Urinary bladder (tissue), 3 donors: ENCODE measurements at regions not wholly inside any gene's neighbourhood (a gene's known extent, or its start where the extent isn't known, plus 50 kb on each side); places are given as distances from the start of the nearest gene placed in this dataset.

Experiments
- DNase-seq: peaks from one replicate; pipeline ENCODE4 v3.0.0-alpha.2; 2015; ENCODE audit errors: extremely low spot score
- H3K27ac ChIP-seq: one replicate; pipeline ENCODE4 v1.5.1; 2013; ENCODE audit warnings: low read depth, mild to moderate bottlenecking, moderate library complexity
- H3K36me3 ChIP-seq: one replicate; pipeline ENCODE4 v1.6.1; 2013; ENCODE audit warnings: mild to moderate bottlenecking, moderate library complexity; ENCODE audit not compliant: insufficient read depth
- H3K4me1 ChIP-seq: one replicate; pipeline ENCODE4 v1.6.1; 2013; ENCODE audit warnings: mild to moderate bottlenecking, moderate library complexity; ENCODE audit not compliant: insufficient read depth
- H3K4me3 ChIP-seq: one replicate; pipeline ENCODE4 v1.5.1; 2013; ENCODE audit warnings: low read depth, low read length
- whole genome bisulfite sequencing: extraction: QIAGEN DNeasy Blood & Tissue Kit; methylation state at CpG from one replicate; pipeline ENCODE4 v1.1.7; 2013; 5-methylcytosine and 5-hydroxymethylcytosine counted together
- donor health status: healthy with polysubstance abuse.
- donor health status: healthy.

DNA sequence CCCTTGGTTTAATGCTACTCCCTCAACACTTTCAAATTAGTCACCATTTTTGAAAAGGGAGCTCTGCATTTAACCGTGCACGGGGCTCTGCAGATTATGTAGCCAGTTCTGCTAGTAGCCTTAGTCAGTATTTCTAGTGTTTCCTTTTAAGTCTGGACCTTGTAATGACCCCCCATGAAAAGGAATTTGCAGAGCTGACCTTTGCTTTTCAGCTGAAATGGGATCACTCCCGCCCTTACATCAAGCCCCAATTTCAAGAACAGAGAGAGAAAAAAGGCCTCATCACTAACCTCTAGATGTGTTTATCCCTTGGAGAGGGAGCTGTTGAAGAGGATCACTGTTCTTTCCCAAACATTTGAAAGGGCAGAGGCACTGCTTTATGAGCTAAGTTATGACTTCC, 490.7 kb upstream of the BTBD3 start:
- no peak for DNase-seq
- no peak overlapping the region for H3K4me3 ChIP-seq
- 46% methylated on average over 3 of the region's 3 CpGs for WGBS
- H3K36me3 ChIP-seq = no peaks in the 10 kb centered on the region
- H3K27ac ChIP-seq = no peak overlapping the region
- no peaks in the 10 kb centered on the region for H3K4me1 ChIP-seq

- no peaks in the 10 kb centered on the region for H3K36me3 ChIP-seq
- WGBS = 72% methylated on average over 2 of the region's 2 CpGs
- H3K4me3 ChIP-seq = no peak overlapping the region
- H3K27ac ChIP-seq = no peak overlapping the region
- no peaks in the 10 kb centered on the region for H3K4me1 ChIP-seq
- no peak for DNase-seq
Observed at GRCh38 chr20:11429168-11429567, 488.5 kb upstream of the BTBD3 start.

GRCh38 chr20:11429889-11430519, 487.7 kb upstream of the BTBD3 start:
- DNase-seq = no peak
- Histone ChIP-seq H3K27ac (no peak overlapping the region), H3K36me3 (no peaks in the 10 kb centered on the region), H3K4me3 (no peak overlapping the region), H3K4me1 (no peaks in the 10 kb centered on the region)
- WGBS = 54% methylated on average over 5 of the region's 5 CpGs

DNA sequence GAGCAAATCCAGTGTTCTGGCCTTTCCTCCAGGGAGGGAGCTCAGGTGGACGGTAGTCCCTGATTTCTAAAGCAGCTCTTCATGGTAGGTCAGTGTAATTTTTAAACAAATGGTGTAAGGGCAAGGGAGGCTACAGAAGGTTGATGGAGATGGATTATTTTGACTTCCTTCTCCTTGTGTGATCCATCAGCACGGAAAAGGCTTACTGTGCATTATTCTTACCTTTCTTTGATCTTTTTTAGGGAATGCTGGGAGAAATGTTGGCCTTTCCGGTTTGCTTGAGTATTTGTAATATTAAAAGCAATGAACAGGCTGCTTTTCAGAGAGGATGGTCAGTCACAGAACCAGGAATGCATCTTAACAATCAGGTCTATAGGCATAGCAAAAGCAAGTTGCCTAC, 487.0 kb upstream of the BTBD3 start:
- Histone ChIP-seq H3K36me3 (no peaks in the 10 kb centered on the region), H3K4me1 (no peaks in the 10 kb centered on the region), H3K27ac (no peak overlapping the region), H3K4me3 (no peak overlapping the region)
- DNase-seq = no peak
- 77% methylated on average over 3 of the region's 3 CpGs for WGBS

GRCh38 chr20:11431621-11432020, 486.1 kb upstream of the BTBD3 start:
- Histone ChIP-seq H3K27ac (no peak overlapping the region), H3K4me1 (no peaks in the 10 kb centered on the region), H3K4me3 (no peak overlapping the region), H3K36me3 (no peaks in the 10 kb centered on the region)
- WGBS = 79% methylated on average over 1 of the region's 1 CpG
- no peak for DNase-seq

DNA sequence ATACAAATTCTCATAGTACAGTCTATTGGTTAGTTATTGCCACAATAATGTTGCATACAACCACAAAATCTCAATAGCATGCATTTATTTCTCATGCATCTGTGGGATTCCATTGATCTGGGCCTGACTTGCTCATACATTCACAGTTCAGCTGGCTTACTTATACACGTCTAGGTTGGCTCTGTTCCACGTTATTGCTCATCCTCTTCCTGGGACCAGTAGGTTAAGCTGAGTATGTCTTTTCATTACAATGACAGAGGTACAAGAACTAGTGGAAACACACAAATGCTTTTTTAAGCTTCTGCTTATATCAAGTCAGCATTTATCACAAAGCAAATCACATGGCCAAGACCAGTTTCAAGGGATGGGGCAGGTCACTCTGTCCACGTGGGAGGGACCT, 485.3 kb upstream of the BTBD3 start:
- 52% methylated on average over 3 of the region's 3 CpGs for WGBS

DNA sequence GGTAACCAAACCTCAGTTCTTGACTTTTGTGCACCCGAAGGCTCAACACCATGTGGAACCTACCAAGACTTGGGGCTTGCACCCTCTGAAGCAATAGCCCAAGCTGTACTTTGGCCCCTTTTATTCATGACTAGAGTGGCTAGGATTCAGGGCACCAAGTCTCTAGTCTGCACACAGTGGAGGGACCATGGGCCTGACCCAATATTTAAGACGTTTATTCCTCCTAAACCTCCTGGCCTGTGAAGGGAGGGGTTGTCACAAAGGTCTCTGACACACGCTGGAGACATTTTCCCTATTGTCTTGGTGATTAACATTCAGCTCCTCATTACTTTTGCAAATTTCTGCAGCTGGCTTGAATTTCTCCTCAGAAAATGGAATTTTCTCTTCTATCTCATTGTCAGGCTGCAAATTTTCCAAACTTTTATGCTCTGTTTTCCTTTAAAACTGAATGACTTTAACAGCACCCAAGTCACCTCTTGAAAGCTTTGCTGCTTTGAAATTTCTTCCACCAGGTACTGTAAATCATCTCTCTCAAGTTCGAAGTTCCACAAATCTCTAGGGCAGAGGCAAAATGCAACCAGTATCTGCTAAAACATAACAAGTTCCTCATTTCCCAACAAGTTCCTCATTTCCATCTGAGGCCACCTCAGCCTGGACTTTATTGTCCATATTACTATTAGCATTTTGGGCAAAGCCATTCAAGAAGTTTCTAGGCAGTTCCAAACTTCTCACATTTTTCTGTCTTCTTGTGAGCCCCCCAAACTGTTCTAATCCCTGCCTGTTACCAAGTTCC, 481.4 kb upstream of the BTBD3 start:
- WGBS = 79% methylated on average over 4 of the region's 4 CpGs
- no peaks in the 10 kb centered on the region for H3K4me1 ChIP-seq
- H3K36me3 ChIP-seq = no peaks in the 10 kb centered on the region
- no peak for DNase-seq
- H3K27ac ChIP-seq = no peak overlapping the region
- H3K4me3 ChIP-seq = no peak overlapping the region

More for the DNA sequence above, 485.3 kb upstream of the BTBD3 start:
- H3K36me3 ChIP-seq = no peaks in the 10 kb centered on the region
- H3K27ac ChIP-seq = no peak overlapping the region
- no peaks in the 10 kb centered on the region for H3K4me1 ChIP-seq
- no peak for DNase-seq
- H3K4me3 ChIP-seq = no peak overlapping the region

DNA sequence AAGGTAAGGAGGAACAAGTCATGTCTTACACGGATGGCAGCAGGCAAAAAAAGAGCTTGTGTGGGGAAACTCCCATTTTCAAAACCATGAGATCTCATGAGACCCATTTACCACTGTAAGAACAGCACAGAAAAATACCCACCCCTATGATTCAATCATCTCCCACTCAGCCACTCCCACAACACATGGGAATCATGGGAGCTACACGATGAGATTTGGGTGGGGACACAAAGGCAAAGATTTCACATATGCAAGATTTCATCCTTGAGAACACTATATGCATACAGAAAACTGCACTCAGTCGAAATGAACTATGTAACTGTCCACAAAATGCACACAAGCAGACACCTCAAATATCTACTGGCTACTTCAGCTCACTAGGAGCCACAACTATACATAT, 480.6 kb upstream of the BTBD3 start:
- no peak for DNase-seq
- Histone ChIP-seq H3K4me3 (no peak overlapping the region), H3K36me3 (no peaks in the 10 kb centered on the region), H3K27ac (no peak overlapping the region), H3K4me1 (no peaks in the 10 kb centered on the region)
- 81% methylated on average over 3 of the region's 3 CpGs for WGBS

GRCh38 chr20:11437611-11438380, 479.9 kb upstream of the BTBD3 start:
- Histone ChIP-seq H3K36me3 (no peaks in the 10 kb centered on the region), H3K4me1 (no peaks in the 10 kb centered on the region), H3K4me3 (no peak overlapping the region), H3K27ac (no peak overlapping the region)
- WGBS = 95% methylated on average over 5 of the region's 5 CpGs
- DNase-seq = no peak

DNA sequence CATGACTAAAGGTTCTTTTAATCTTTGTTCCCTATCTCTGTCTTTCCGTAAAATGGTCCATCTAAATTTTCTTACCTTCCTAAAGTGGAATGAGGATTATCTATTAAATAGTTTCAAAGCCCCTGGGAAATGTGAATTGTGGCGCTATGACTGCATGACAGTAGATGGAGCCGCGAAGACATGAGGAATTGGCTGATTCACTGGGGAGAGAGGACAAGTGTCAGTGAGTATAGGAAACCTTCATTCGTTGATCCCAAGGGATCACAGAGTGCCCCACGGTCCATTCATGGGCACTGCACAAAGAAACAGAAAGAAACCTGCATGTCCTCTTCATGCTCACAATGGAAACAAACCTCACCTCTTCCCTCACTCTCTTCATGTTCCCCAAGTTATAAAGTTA, 479.3 kb upstream of the BTBD3 start:
- no peak for DNase-seq
- WGBS = 84% methylated on average over 6 of the region's 6 CpGs
- no peak overlapping the region for H3K27ac ChIP-seq
- no peak overlapping the region for H3K4me3 ChIP-seq
- H3K36me3 ChIP-seq = no peaks in the 10 kb centered on the region
- H3K4me1 ChIP-seq = no peaks in the 10 kb centered on the region

DNA sequence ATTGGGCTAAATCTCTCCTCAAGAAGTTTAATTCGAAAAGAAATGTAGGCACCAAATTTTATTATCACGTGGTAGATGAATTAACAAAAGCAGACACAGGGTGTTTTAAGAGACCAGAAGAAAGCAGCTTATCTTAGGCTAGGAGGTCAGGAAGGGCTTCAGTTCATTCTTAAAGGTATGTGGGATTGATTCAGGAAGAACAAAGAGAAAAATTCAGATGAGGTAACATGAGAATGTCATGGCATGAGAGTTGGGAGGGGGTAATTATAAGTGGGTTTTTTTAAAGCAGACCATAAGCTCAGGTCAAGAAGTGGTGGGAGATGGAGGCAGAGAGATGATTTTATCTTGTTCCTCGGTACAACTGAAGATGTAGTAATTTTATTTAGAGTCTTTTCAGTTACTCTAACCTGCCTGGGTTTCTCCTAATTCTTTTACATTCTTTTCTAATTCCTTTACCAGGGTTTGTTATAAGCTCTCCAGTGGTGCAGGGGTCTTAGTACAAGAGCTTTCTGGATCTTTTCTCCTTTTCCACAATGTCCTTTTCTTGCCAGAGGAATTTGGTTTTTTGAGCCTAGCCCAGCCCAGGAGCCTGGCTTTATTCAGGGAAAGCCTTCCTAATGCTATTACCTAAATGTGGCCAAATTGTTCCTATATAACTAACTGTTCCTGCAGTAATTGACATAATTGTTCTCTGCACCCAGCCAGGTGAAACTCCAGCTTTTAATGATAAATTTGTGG, 474.1 kb upstream of the BTBD3 start:
- no peak overlapping the region for H3K4me3 ChIP-seq
- H3K36me3 ChIP-seq = no peaks in the 10 kb centered on the region
- no peak for DNase-seq
- H3K27ac ChIP-seq = no peak overlapping the region
- WGBS = 45% methylated on average over 3 of the region's 3 CpGs
- no peaks in the 10 kb centered on the region for H3K4me1 ChIP-seq

GRCh38 chr20:11445161-11445560, 472.5 kb upstream of the BTBD3 start:
- H3K36me3 ChIP-seq = no peaks in the 10 kb centered on the region
- no peak overlapping the region for H3K4me3 ChIP-seq
- no peak overlapping the region for H3K27ac ChIP-seq
- 57% methylated on average over 3 of the region's 3 CpGs for WGBS
- H3K4me1 ChIP-seq = no peaks in the 10 kb centered on the region
- DNase-seq = no peak

DNA sequence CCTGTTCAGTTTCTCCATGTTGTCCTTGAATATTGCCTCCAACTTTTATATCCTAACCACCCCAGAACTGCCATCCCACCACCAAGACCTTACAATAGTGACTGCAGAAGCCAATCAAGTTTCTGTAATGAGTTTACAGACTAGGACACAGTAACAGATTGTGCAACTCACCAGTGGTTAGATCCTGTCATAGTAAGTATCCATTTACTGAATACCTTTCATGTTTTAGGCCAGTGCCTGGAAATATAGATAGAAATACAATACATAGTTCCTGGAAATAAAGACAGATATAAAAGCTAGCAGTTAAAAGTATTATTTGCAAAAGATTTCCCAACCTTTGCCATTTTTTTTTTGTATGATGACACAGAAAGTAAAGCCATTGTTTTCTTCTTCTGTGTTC, 471.8 kb upstream of the BTBD3 start:
- Histone ChIP-seq H3K4me1 (no peaks in the 10 kb centered on the region), H3K4me3 (no peak overlapping the region), H3K27ac (no peak overlapping the region), H3K36me3 (no peaks in the 10 kb centered on the region)
- no peak for DNase-seq
